ENCODE measurements at regions not wholly inside any gene's neighbourhood (a gene's known extent, or its start where the extent isn't known, plus 50 kb on each side); places are given as distances from the start of the nearest gene placed in this dataset.

GRCh38 chr2:125167820-125168219 is 1142.7 kb downstream of the CNTNAP5 start:
- H3K36me3 ChIP-seq, result no peaks in the 10 kb centered on the region
- no peak overlapping the region for H3K4me3 ChIP-seq
- H3K9me3 ChIP-seq, result no peaks in the 10 kb centered on the region
- no peaks in the 10 kb centered on the region for H3K27me3 ChIP-seq
- H3K27ac ChIP-seq, result no peak overlapping the region
- no peak for TF ChIP-seq POLR2AphosphoS5 (IDR thresholded peaks at IDR 0.05; ENCODE audit: insufficient read depth in 1 of 2, low read depth in 1 of 2)
- DNase-seq (ENCODE audit: extremely low spot score in 2 of 2), result no peak
- intact Hi-C loops (cut with DNase I), result no loop called here
- no peaks in the 10 kb centered on the region for H3K4me1 ChIP-seq

DNA sequence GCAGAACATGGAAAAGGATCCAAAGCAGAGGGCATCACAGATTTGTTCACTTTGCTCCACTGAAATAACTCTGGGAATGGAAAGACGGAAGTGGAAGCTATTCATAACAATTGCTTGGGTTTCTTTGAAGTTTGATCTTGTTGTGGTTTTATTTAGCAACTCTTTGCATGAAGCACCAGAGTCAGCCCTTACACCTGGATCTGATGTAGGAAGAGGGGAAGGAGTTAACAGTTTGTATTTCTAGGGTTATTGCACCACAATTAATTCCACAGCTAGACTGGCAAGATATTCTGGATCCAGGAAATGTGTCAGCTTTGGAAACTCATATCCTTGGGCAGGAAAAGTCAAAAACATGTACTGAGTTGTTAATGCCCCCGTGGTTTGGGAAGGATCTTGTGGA is 1143.4 kb downstream of the CNTNAP5 start:
- no peaks in the 10 kb centered on the region for H3K36me3 ChIP-seq

GRCh38 chr2:125169022-125169763 is 1144.1 kb downstream of the CNTNAP5 start:
- intact Hi-C loops (cut with DNase I), result no loop called here
- no peak for TF ChIP-seq POLR2AphosphoS5 (IDR thresholded peaks at IDR 0.05; ENCODE audit: insufficient read depth in 1 of 2, low read depth in 1 of 2)
- TF ChIP-seq POLR2A (IDR thresholded peaks at IDR 0.05), result no peak
- no peak for TF ChIP-seq CTCF (IDR thresholded peaks at IDR 0.05)
- no peak for DNase-seq (ENCODE audit: extremely low spot score in 2 of 2)
- Histone ChIP-seq H3K27ac (no peak overlapping the region), H3K4me1 (no peaks in the 10 kb centered on the region), H3K4me3 (no peak overlapping the region), H3K27me3 (no peaks in the 10 kb centered on the region), H3K9me3 (no peaks in the 10 kb centered on the region), H3K36me3 (no peaks in the 10 kb centered on the region)

More for the DNA sequence above, 1143.4 kb downstream of the CNTNAP5 start:
- H3K9me3 ChIP-seq, result no peaks in the 10 kb centered on the region
- H3K27me3 ChIP-seq, result no peaks in the 10 kb centered on the region
- intact Hi-C loops (cut with DNase I), result no loop called here
- no peak for TF ChIP-seq POLR2A (IDR thresholded peaks at IDR 0.05)
- no peak for TF ChIP-seq POLR2AphosphoS5 (IDR thresholded peaks at IDR 0.05; ENCODE audit: insufficient read depth in 1 of 2, low read depth in 1 of 2)
- no peak for TF ChIP-seq CTCF (IDR thresholded peaks at IDR 0.05)
- H3K4me1 ChIP-seq, result no peaks in the 10 kb centered on the region
- no peak overlapping the region for H3K27ac ChIP-seq
- H3K4me3 ChIP-seq, result no peak overlapping the region
- DNase-seq (ENCODE audit: extremely low spot score in 2 of 2), result no peak

DNA sequence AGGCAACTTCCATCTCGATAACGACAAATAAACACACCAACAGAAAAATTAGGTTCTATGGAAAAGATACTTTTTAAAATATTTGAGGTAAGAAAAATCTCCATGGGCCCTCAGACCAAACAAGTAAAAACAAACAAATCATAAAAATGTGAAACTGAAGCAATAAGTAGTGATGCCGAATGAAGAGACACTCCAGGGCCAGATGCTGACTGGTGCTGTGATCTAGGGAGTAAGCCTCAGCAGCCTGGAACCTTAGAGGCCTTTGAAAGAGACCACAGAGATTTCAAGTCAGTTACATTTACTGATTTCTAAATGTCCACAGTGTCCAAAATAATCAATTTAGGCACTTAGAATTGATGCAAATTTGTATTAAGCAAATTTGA is 1144.7 kb downstream of the CNTNAP5 start:
- intact Hi-C loops (cut with DNase I), result no loop called here
- no peak for TF ChIP-seq POLR2A (IDR thresholded peaks at IDR 0.05)
- no peak for TF ChIP-seq CTCF (IDR thresholded peaks at IDR 0.05)
- no peak for TF ChIP-seq POLR2AphosphoS5 (IDR thresholded peaks at IDR 0.05; ENCODE audit: insufficient read depth in 1 of 2, low read depth in 1 of 2)

GRCh38 chr2:125172181-125172580 is 1147.1 kb downstream of the CNTNAP5 start:
- Histone ChIP-seq H3K4me1 (no peaks in the 10 kb centered on the region), H3K27me3 (no peaks in the 10 kb centered on the region), H3K27ac (no peak overlapping the region), H3K9me3 (no peaks in the 10 kb centered on the region), H3K36me3 (no peaks in the 10 kb centered on the region), H3K4me3 (no peak overlapping the region)
- TF ChIP-seq POLR2AphosphoS5 (IDR thresholded peaks at IDR 0.05; ENCODE audit: insufficient read depth in 1 of 2, low read depth in 1 of 2) (no peak), POLR2A (IDR thresholded peaks at IDR 0.05) (no peak), CTCF (IDR thresholded peaks at IDR 0.05) (no peak)
- intact Hi-C loops (cut with DNase I), result no loop called here
- no peak for DNase-seq (ENCODE audit: extremely low spot score in 2 of 2)

More for the DNA sequence above, 1144.7 kb downstream of the CNTNAP5 start:
- Histone ChIP-seq H3K27me3 (no peaks in the 10 kb centered on the region), H3K4me1 (no peaks in the 10 kb centered on the region), H3K9me3 (no peaks in the 10 kb centered on the region), H3K27ac (no peak overlapping the region), H3K4me3 (no peak overlapping the region), H3K36me3 (no peaks in the 10 kb centered on the region)
- DNase-seq (ENCODE audit: extremely low spot score in 2 of 2), result no peak
